HCEC 1CT (cell line): ENCODE measurements at regions not wholly inside any gene's neighbourhood (a gene's known extent, or its start where the extent isn't known, plus 50 kb on each side); places are given as distances from the start of the nearest gene placed in this dataset.
"Not testable (repeated sequence)": the region's sequence is repeated elsewhere in the genome, so short reads cannot be mapped to it uniquely, and the experiment has no call there.

Experiments
- DNase-seq: peaks from one replicate; pipeline ENCODE4 v3.0.0-alpha.2; 2017

DNA sequence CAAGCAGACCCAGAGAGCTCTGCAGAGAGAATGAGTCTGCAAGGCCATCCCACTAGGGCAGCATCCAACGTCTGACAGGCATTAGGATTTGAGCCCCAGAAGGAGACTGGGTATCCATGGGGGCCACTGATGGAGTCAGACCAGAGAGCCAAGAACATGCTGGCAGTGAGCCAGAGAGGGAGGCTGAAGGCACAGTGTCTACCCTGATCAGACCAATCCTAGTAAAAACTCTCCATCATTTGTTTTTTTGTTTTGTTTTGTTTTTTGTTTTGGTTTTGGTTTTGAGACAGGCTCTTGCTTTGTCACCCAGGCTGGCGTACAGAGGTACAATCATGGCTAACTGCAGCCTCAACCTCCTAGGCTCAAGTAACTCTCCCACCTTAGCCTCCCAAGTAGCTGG lies 133.1 kb upstream of the LYZL2 start:
- no peak for DNase-seq

DNA sequence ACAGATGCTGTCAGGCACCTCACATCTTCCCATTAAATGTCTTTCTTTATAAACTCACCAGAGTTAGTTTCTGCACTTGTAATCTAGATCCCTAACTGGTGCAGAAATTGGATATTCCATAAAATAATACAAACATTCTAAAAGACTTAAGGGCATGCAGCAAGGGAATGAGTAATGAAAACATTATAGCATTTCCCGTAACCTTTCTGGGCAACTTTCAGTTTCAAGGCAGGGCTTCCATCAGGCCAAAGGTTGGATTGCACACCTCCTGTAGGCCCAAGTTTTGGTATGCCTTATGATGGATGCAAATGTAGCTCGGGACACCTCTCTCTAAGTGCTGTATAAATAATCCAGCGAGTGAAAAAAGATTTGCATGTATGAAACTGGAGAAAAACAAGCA lies 129.9 kb upstream of the LYZL2 start:
- peak; percentile 61 for DNase-seq

DNA sequence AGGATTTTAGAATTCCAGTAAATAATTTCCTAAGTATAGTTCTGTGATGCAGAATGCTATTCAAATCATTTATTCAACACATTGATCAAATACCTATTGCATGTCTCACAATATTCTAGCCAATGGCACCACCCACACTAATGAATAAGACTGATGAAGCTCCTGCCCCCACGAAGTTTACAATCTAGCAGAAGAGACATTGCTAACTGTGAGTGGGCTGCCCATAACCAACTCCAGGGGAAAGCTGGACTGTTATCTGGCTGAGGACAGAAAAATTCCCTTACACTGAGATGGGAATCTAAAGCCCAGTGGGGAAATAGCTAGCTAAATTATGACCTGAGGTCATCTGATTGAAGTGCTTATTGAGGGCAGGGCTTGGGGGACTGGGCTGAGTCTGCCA lies 128.8 kb upstream of the LYZL2 start:
- DNase-seq, result peak; percentile 35

DNA sequence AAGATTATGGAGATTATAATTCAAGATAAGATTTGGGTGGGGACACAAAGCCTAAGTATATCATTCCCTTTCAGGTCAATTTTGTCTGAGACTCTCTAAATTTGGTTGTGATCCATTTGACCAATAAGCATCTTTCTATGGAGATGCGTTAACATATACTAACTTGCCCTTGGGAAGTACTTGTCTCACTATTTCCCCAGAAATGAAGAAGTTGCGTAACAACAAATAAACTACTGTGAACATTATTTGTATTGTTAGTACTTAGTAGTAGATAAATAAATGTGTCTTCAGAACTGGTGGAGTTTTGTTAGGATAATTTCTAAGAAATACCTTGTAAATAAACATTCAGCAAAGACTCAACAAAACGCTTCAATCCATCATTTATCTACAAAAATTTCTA lies 127.3 kb upstream of the LYZL2 start:
- DNase-seq, result no peak

- DNase-seq, result no peak
Observed at GRCh38 chr10:30756151-30756550, 126.6 kb upstream of the LYZL2 start.

DNA sequence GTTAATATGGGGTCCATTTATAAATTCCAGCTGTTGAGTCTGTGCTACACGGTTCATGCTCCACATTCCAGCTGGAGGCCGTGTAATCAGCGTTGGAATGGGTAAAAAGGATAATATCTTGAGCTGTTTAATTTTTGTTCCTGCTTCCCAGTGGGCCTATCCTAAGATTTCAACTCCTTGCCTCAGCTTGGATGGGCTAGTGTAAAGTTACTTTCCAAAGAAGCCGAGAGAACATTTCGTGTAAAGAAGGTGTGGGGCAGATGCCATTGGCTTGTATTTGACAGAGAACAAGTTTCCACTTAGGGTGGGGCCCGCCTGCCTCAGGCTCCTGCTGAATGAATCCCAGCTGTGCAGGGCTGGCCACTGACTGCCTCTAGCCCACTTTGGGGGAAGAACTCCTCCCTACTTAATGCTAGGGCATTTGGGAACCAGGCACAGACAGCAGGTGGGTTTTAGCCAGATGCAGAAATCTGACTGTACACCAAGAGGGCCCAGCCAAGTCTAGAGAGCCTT lies 125.9 kb upstream of the LYZL2 start:
- no peak for DNase-seq

DNA sequence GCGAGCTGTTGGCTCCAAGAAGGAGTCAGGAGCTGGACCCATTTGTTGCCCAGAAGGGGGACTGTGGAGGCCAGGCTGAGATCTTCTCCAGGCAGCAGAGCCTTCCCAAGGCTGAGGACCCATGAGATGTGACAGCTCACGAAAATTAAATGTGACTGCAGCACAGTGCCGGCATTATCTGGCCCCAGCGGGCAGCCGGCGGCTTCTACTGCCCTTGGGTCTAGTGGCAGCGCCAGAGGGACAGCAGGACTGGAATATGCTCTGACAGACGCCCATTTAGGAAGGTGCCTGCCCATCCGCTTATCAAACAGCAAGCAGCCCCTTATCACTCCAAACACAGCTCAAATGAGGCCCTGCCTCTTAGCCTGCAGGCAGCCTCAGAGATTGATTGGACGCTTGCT lies 122.9 kb upstream of the LYZL2 start:
- no peak for DNase-seq

DNA sequence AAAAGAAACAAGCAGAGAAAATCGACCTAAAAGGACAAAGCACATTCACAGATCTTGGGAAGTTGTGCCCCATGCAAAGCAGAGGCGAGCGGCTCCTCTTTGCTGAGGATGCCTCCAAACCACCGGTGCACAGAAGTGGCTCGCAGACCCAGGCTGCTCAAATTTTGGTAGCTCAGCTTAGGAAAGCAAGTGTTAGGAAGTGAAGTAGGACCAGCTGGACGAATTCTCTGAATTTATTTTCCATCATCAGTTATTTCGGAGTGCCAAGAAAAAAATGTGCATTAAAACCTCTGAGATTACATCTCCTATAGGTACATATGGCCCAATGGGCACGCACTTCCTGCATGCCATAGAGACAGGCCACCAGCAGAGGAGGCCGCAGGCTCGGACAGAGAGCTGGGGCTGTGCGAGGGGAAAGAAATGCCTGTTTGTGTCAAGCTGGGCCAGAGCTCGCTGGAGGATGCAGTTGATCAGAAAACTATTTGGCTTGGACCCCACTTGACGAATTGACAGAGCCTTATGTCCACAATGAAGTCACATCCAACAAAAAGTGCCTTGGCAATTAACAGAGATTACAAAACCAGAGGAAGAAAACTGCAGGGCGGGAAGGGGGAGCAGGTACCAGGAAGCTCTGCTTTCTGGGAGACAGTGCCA lies 122.3 kb upstream of the LYZL2 start:
- DNase-seq, result peak; percentile 34

DNA sequence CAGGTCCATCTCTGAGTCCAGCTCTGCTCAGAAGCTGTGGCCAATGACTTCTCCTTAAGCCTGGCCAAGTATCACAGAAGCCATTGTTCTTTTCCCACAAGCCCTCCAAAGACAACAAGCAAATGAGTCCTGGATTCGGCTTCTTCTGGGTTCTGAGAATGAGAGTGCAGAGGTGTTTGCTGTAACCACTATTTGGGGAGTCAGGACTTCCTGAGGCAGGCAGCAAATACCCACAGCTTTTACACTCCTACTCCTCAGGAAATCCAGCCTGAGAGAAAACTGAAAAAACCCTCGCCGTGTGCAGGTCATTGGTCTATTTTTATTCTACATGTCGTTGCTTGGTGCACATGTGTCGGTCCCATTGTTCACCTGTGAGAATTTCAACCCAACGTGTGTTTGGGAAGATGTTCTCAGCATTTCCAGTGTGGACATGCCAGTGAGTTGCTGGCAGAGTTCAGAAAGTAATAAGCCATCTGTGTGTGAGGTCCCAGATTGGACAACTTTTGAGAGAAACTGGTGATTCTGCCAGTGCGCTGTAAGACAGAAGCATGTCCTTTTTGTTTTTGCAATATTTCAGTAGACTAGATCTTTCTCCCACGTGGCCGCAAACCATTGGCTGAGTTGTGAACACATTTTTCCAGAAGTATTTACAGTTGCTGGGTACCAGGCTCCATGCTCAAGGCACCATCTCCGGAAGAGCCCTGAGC lies 121.6 kb upstream of the LYZL2 start:
- no peak for DNase-seq

DNA sequence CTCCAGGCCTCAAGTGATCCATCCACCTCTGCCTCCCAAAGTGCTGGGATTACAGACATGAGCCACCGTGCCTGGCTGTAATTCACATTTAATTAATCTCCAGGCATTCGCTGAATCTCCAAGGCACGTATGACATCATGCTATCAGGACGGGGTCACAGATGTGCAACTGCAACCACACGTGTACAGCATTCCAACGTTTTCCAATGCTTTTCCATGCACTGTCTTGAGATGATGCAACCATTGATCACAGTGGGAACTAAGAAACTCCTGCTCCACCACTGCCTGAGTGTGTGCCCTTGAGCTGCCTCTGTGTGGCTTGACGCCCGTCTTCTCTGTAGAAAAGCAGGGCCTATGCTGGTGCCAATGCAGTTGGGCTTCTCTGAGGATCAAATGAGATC lies 119.8 kb upstream of the LYZL2 start:
- no peak for DNase-seq

- no peak for DNase-seq
Observed at GRCh38 chr10:30748152-30748973, 118.8 kb upstream of the LYZL2 start.

DNA sequence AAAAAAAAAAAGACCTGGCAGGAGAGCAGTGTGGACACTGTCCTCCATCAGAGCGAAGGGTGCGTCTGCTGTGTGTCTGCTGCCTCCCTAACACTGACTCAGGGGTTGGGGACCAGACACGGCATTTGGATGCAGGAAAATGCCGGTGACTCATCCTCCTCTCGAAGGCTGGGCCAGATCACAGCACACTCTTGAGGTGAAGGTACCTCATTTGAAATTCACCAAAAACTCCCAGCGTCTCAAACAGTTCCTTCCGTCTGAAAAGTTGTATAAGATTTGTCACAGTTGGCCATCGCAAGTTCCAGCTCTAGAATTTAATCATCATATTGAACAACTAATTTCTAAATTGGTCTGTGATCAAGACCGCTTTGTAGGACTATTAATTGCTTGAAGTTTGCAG lies 118.1 kb upstream of the LYZL2 start:
- DNase-seq, result peak; percentile 65

DNA sequence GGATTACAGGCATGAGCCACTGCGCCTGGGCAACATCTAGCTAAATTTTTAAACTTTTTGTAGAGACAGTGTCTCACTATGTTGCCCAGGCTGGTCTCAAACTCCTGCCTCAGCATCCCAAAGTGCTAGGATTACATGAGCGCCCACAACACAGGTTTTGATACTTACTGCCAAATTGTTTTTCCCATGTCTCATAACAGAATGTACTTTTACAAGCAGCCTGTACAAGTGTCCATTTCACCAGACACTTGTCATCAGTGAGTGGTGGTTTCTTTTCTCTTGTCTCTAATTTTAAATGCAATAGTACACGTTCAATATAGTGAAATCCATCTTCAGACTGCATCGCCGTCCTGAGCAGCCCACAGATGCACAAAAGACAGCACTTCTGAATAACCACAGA lies 116.4 kb upstream of the LYZL2 start:
- no peak for DNase-seq

- DNase-seq, result no peak
Observed at GRCh38 chr10:30744106-30744505, 114.6 kb upstream of the LYZL2 start.

DNA sequence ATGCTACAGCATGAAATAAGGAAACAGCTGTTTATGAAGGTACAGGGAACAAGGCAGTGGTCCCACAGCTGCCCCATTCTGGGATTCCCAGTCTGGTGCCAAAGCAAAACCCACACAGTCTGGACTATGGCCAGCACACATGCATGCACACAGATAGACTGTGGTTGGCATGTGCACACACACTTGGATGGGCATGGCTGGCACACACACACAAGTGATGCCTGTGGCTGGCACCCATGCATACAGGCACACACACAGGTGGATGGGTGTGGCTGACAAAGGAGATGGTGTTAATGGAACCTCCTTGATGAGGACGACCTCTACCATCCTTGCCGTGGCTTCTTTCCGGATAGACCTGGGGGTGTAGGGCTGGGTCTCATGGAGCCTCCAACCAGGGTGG lies 114.0 kb upstream of the LYZL2 start:
- DNase-seq, result no peak

DNA sequence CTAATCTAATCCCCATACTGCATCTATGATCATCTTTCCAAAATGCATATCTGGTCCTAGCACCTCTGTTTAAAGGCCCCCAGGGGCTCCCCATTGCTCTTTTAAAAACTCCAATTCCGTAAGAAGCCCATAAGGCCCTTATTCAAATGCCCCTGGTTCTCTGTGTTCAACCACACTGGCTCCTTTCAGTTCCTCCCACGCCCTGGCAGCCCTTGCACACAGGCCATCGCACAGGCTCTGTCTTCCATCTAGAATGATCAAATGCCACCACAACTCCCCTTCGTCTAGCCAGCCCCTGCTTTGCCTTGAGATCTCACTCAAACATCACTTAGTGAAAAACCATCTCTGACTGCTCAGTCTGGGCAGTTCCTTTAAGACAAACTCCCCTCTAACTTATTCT lies 112.9 kb upstream of the LYZL2 start:
- DNase-seq, result no peak

DNA sequence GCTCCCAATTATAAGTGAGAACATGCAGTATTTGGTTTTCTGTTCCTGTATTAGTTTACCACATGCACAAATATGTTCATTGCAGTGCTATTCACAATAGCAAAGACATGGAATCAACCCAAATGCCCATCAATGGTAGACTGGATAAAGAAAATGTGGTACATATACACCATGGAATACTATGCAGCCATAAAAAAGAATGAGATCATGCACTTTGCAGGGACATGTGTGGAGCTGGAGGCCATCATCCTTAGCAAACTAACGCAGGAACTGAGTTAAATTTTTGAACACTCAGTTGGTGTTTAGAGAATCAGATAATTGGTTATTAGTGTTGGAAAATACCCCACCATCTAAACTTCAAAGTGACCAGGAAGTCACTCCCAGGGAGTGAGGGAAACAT lies 111.2 kb upstream of the LYZL2 start:
- DNase-seq, result not testable (repeated sequence)

DNA sequence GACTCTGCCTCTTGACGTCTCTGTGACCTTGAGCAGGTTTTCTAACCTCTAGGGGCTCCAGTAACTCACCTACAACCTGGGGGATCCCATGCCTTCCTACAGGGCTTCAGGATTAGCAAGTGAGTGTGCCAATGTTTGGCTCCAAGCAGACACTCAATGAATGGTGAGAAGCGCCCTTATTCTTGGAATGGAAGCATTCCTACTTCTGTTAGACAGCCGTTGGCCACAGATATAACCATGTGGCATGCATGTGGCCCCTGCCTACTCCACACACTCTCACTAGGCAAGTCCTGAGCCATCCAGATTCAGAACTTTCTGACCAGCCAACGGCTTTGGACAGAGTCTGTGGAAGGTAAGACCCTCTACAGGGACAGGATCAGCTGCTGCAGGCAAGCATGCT lies 108.9 kb upstream of the LYZL2 start:
- no peak for DNase-seq

- DNase-seq, result no peak
Observed at GRCh38 chr10:30737931-30738391, 108.4 kb upstream of the LYZL2 start.

GRCh38 chr10:30736685-30737232 lies 107.2 kb upstream of the LYZL2 start:
- peak; percentile 100 for DNase-seq

- DNase-seq, result no peak
Observed at GRCh38 chr10:30734901-30735300, 105.3 kb upstream of the LYZL2 start.

GRCh38 chr10:30732671-30733070 lies 103.1 kb upstream of the LYZL2 start:
- no peak for DNase-seq

DNA sequence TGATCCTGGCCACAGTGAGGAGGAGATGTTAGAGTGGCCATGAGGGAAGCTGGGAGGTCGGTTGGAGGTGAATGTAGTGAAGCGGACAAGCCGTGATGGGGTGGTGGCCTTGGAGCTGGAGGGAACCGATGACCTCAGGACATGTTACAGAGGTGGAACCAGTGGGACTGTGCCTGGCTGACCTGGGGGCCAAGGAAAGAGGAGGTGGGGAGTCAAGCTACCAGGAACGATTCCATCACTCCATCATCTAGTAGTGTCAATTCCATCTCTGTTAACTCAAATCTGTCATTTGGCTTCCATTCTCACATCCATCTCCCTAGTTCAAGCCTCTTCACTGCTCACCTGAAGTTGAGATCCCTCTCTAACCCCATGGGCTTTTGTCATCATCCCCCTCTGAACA lies 102.4 kb upstream of the LYZL2 start:
- DNase-seq, result no peak
